Stimulated activated CD4-positive, alpha-beta T cell treated with anti-CD3 and anti-CD28 coated beads, TNF-alpha, amount 100 ng/mL, for 48 hours (primary cell): ENCODE measurements at regions not wholly inside any gene's neighbourhood (a gene's known extent, or its start where the extent isn't known, plus 50 kb on each side); places are given as distances from the start of the nearest gene placed in this dataset.

Experiments used
- DNase-seq, 3 donors: peaks; one replicate each; pipeline ENCODE4 v3.0.0-alpha.2; 2020; ENCODE audit warnings: low read depth in 3 of 3

- DNase-seq = no peak
Measured at GRCh38 chr2:226208726-226209125, 590.9 kb downstream of the IRS1 start.

- DNase-seq = no peak
Measured at GRCh38 chr2:226207671-226208070, 591.9 kb downstream of the IRS1 start.

GRCh38 chr2:226199555-226199954 is 600.1 kb downstream of the IRS1 start:
- no peak for DNase-seq

GRCh38 chr2:226198956-226199355 is 600.7 kb downstream of the IRS1 start:
- no peak for DNase-seq

- no peak for DNase-seq
Measured at GRCh38 chr2:226190479-226191252, 609.0 kb downstream of the IRS1 start.

- no peak for DNase-seq
Measured at GRCh38 chr2:226189061-226189460, 610.6 kb downstream of the IRS1 start.

- DNase-seq = no peak
Measured at GRCh38 chr2:226187616-226188015, 612.0 kb downstream of the IRS1 start.

GRCh38 chr2:226187156-226187555 is 612.5 kb downstream of the IRS1 start:
- no peak for DNase-seq

- no peak for DNase-seq
Measured at GRCh38 chr2:226185616-226186211, 613.9 kb downstream of the IRS1 start.

- DNase-seq = no peak
Measured at GRCh38 chr2:226184940-226185615, 614.5 kb downstream of the IRS1 start.

- no peak for DNase-seq
Measured at GRCh38 chr2:226184540-226184939, 615.1 kb downstream of the IRS1 start.

GRCh38 chr2:226183550-226183949 is 616.1 kb downstream of the IRS1 start:
- DNase-seq = no peak

GRCh38 chr2:226183033-226183432 is 616.6 kb downstream of the IRS1 start:
- no peak for DNase-seq

- no peak for DNase-seq
Measured at GRCh38 chr2:226181909-226182308, 617.7 kb downstream of the IRS1 start.

- DNase-seq = no peak
Measured at GRCh38 chr2:226180281-226180884, 619.2 kb downstream of the IRS1 start.

GRCh38 chr2:226179010-226179409 is 620.6 kb downstream of the IRS1 start:
- no peak for DNase-seq

- no peak for DNase-seq
Measured at GRCh38 chr2:226176283-226176984, 623.2 kb downstream of the IRS1 start.

GRCh38 chr2:226174390-226174789 is 625.2 kb downstream of the IRS1 start:
- DNase-seq = no peak

- DNase-seq = no peak
Measured at GRCh38 chr2:226172939-226173338, 626.7 kb downstream of the IRS1 start.

- no peak for DNase-seq
Measured at GRCh38 chr2:226172309-226172708, 627.3 kb downstream of the IRS1 start.

GRCh38 chr2:226169751-226170581 is 629.7 kb downstream of the IRS1 start:
- no peak for DNase-seq
